ENCODE measurements at regions not wholly inside any gene's neighbourhood (a gene's known extent, or its start where the extent isn't known, plus 50 kb on each side); places are given as distances from the start of the nearest gene placed in this dataset.

DNA sequence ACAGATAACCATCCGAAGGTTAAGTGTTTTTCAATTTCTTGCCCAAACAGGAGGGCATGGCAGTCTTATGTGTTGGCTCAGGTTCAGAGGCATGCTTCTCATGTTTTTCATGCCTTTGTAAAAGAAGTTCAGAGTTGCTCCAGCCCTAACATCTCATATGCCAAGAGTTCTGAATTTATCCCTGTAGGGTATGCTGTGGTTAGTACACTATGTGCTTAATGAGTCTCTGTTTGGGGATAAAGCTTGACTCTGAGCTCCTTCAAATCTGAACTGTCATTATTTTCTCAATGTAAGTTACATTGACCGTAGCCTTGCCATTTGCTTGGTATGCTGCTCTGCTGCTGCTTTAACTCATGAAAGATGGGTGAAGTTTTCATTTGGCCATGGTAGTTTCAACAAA is 67.9 kb upstream of the PNPT1 start:
- ATAC-seq = no peak
- TF ChIP-seq OTX1 (CRISPR knock-in tag; IDR thresholded peaks at IDR 0.05) (no peak), ARHGAP35 (IDR thresholded peaks at IDR 0.05; ENCODE audit: partially characterized antibody) (no peak)
- intact Hi-C loops (cut with micrococcal nuclease) (no loop called here), in situ Hi-C loops (cut with MboI) (loop anchor here (5.0 kb wide), 1 partner anchor 49 kb away; no protein-coding TSS in a partner anchor)
- no peaks in the 10 kb centered on the region for H3K4me1 ChIP-seq (replicated peaks in 1 of 2; ENCODE audit: control insufficient read depth in 2 of 2, insufficient read depth in 2 of 2, low read length in 2 of 2)
- H3K79me2 ChIP-seq (ENCODE audit: control insufficient read depth, insufficient read depth, low read length) = no peaks in the 10 kb centered on the region
- FAIRE-seq = no peak
- H3K9ac ChIP-seq (ENCODE audit: insufficient read depth in 1 of 2, low read depth in 2 of 2, low read length in 2 of 2) = no peak overlapping the region
- H3K36me3 ChIP-seq (ENCODE audit: control insufficient read depth, insufficient read depth, low read length) = no peaks in the 10 kb centered on the region
- no peaks in the 10 kb centered on the region for H3K9me1 ChIP-seq (ENCODE audit: control insufficient read depth, insufficient read depth, low read length)
- no peak overlapping the region for H3K4me2 ChIP-seq (ENCODE audit: insufficient read depth, low read length)
- peaks cover 0 to 2% of the 10 kb centered on the region in 2 experiments; a peak in 1 of 5 replicates for H3K27me3 ChIP-seq (ENCODE audit: control insufficient read depth in 2 of 2, insufficient read depth in 2 of 2, low read length in 2 of 2)
- no TSS peak for BruUV-seq (replicated peaks)
- H2AFZ ChIP-seq (ENCODE audit: low read depth, low read length) = no peak overlapping the region
- DNase-seq (ENCODE audit: extremely low read depth in 1 of 4, low spot score in 3 of 4) = no peak
- POLR2A ChIA-PET = no interaction called here
- H4K20me1 ChIP-seq (replicated peaks; ENCODE audit: control insufficient read depth, insufficient read depth, low read length) = no peaks in the 10 kb centered on the region
- no peak overlapping the region for H3K27ac ChIP-seq (ENCODE audit: extremely low read depth, low read depth, low read length)
- CTCF ChIA-PET (ENCODE audit: low intra/inter-chr PET ratio) = no interaction called here
- no peak overlapping the region for H3K4me3 ChIP-seq
- H3K9me3 ChIP-seq (replicated peaks; ENCODE audit: control insufficient read depth, insufficient read depth, low read depth, low read length) = no peaks in the 10 kb centered on the region
- 0% methylated on average over 2 of the region's 2 CpGs for WGBS (ENCODE audit: insufficient coverage, low coverage, missing lambda C conversion rate)

DNA sequence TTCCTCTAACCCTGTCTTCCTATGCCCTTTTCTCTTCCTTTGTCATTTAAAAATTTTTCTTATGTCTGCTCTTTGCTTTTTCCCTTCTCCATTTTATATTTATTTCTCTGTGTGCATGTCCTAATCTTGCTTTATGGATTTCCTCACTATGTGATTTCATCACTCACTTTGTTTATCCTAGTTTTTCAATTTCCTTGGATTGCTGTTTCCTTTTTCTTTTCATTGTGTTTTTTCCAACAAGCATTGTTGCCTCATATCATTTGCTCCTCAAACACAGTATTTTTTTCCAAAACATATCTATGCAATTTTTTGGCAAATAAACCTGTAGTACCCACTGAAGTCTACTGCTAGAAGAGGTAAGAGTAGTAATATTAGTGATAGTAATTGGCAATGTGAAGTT is 67.4 kb upstream of the PNPT1 start:
- Histone ChIP-seq H3K36me3 (ENCODE audit: control insufficient read depth, insufficient read depth, low read length) (no peaks in the 10 kb centered on the region), H3K27ac (ENCODE audit: extremely low read depth, low read depth, low read length) (no peak overlapping the region), H3K9me1 (ENCODE audit: control insufficient read depth, insufficient read depth, low read length) (no peaks in the 10 kb centered on the region), H3K27me3 (ENCODE audit: control insufficient read depth in 2 of 2, insufficient read depth in 2 of 2, low read length in 2 of 2) (peaks cover 0 to 2% of the 10 kb centered on the region in 2 experiments; a peak in 1 of 5 replicates), H3K79me2 (ENCODE audit: control insufficient read depth, insufficient read depth, low read length) (no peaks in the 10 kb centered on the region), H3K9me3 (replicated peaks; ENCODE audit: control insufficient read depth, insufficient read depth, low read depth, low read length) (no peaks in the 10 kb centered on the region), H3K9ac (ENCODE audit: insufficient read depth in 1 of 2, low read depth in 2 of 2, low read length in 2 of 2) (no peak overlapping the region), H4K20me1 (replicated peaks; ENCODE audit: control insufficient read depth, insufficient read depth, low read length) (no peaks in the 10 kb centered on the region), H2AFZ (ENCODE audit: low read depth, low read length) (no peak overlapping the region), H3K4me1 (replicated peaks in 1 of 2; ENCODE audit: control insufficient read depth in 2 of 2, insufficient read depth in 2 of 2, low read length in 2 of 2) (no peaks in the 10 kb centered on the region), H3K4me3 (no peak overlapping the region), H3K4me2 (ENCODE audit: insufficient read depth, low read length) (no peak overlapping the region)
- intact Hi-C loops (cut with micrococcal nuclease) (no loop called here), in situ Hi-C loops (cut with MboI) (loop anchor here (5.0 kb wide), 1 partner anchor 49 kb away; no protein-coding TSS in a partner anchor)
- FAIRE-seq (no peak), ATAC-seq (no peak), DNase-seq (ENCODE audit: extremely low read depth in 1 of 4, low spot score in 3 of 4) (no peak)
- ChIA-PET CTCF (ENCODE audit: low intra/inter-chr PET ratio) (no interaction called here), POLR2A (no interaction called here)
- BruUV-seq (replicated peaks) = no TSS peak
- TF ChIP-seq, protein P1, sequence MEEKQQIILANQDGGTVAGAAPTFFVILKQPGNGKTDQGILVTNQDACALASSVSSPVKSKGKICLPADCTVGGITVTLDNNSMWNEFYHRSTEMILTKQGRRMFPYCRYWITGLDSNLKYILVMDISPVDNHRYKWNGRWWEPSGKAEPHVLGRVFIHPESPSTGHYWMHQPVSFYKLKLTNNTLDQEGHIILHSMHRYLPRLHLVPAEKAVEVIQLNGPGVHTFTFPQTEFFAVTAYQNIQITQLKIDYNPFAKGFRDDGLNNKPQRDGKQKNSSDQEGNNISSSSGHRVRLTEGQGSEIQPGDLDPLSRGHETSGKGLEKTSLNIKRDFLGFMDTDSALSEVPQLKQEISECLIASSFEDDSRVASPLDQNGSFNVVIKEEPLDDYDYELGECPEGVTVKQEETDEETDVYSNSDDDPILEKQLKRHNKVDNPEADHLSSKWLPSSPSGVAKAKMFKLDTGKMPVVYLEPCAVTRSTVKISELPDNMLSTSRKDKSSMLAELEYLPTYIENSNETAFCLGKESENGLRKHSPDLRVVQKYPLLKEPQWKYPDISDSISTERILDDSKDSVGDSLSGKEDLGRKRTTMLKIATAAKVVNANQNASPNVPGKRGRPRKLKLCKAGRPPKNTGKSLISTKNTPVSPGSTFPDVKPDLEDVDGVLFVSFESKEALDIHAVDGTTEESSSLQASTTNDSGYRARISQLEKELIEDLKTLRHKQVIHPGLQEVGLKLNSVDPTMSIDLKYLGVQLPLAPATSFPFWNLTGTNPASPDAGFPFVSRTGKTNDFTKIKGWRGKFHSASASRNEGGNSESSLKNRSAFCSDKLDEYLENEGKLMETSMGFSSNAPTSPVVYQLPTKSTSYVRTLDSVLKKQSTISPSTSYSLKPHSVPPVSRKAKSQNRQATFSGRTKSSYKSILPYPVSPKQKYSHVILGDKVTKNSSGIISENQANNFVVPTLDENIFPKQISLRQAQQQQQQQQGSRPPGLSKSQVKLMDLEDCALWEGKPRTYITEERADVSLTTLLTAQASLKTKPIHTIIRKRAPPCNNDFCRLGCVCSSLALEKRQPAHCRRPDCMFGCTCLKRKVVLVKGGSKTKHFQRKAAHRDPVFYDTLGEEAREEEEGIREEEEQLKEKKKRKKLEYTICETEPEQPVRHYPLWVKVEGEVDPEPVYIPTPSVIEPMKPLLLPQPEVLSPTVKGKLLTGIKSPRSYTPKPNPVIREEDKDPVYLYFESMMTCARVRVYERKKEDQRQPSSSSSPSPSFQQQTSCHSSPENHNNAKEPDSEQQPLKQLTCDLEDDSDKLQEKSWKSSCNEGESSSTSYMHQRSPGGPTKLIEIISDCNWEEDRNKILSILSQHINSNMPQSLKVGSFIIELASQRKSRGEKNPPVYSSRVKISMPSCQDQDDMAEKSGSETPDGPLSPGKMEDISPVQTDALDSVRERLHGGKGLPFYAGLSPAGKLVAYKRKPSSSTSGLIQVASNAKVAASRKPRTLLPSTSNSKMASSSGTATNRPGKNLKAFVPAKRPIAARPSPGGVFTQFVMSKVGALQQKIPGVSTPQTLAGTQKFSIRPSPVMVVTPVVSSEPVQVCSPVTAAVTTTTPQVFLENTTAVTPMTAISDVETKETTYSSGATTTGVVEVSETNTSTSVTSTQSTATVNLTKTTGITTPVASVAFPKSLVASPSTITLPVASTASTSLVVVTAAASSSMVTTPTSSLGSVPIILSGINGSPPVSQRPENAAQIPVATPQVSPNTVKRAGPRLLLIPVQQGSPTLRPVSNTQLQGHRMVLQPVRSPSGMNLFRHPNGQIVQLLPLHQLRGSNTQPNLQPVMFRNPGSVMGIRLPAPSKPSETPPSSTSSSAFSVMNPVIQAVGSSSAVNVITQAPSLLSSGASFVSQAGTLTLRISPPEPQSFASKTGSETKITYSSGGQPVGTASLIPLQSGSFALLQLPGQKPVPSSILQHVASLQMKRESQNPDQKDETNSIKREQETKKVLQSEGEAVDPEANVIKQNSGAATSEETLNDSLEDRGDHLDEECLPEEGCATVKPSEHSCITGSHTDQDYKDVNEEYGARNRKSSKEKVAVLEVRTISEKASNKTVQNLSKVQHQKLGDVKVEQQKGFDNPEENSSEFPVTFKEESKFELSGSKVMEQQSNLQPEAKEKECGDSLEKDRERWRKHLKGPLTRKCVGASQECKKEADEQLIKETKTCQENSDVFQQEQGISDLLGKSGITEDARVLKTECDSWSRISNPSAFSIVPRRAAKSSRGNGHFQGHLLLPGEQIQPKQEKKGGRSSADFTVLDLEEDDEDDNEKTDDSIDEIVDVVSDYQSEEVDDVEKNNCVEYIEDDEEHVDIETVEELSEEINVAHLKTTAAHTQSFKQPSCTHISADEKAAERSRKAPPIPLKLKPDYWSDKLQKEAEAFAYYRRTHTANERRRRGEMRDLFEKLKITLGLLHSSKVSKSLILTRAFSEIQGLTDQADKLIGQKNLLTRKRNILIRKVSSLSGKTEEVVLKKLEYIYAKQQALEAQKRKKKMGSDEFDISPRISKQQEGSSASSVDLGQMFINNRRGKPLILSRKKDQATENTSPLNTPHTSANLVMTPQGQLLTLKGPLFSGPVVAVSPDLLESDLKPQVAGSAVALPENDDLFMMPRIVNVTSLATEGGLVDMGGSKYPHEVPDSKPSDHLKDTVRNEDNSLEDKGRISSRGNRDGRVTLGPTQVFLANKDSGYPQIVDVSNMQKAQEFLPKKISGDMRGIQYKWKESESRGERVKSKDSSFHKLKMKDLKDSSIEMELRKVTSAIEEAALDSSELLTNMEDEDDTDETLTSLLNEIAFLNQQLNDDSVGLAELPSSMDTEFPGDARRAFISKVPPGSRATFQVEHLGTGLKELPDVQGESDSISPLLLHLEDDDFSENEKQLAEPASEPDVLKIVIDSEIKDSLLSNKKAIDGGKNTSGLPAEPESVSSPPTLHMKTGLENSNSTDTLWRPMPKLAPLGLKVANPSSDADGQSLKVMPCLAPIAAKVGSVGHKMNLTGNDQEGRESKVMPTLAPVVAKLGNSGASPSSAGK (IDR thresholded peaks at IDR 0.05) = no peak
- no peak for TF ChIP-seq ZNF143 (CRISPR knock-in tag; IDR thresholded peaks at IDR 0.05)
- TF ChIP-seq CHD4 (IDR thresholded peaks at IDR 0.05; ENCODE audit: insufficient read depth, insufficient replicate concordance, low read depth, low read length, poor library complexity, severe bottlenecking) = no peak
